ENCODE measurements at regions not wholly inside any gene's neighbourhood (a gene's known extent, or its start where the extent isn't known, plus 50 kb on each side); places are given as distances from the start of the nearest gene placed in this dataset.

- DNase-seq = no peak
Observed at GRCh38 chr19:32200312-32201038, 144.9 kb upstream of the ZNF507 start.

GRCh38 chr19:32201211-32201610, 144.2 kb upstream of the ZNF507 start:
- intact Hi-C loops (cut with DNase I) = no loop called here
- TF ChIP-seq CTCF (IDR thresholded peaks at IDR 0.05) = no peak
- no peak overlapping the region for H3K27ac ChIP-seq
- no peaks in the 10 kb centered on the region for H3K4me1 ChIP-seq
- no peaks in the 10 kb centered on the region for H3K36me3 ChIP-seq
- H3K27me3 ChIP-seq = no peaks in the 10 kb centered on the region
- DNase-seq = no peak
- H3K9ac ChIP-seq (ENCODE audit: low read depth in 2 of 2, low read length in 2 of 2) = no peak overlapping the region
- H3K4me3 ChIP-seq = no peak overlapping the region
- no peaks in the 10 kb centered on the region for H3K9me3 ChIP-seq

More at GRCh38 chr19:32200312-32201038, 144.9 kb upstream of the ZNF507 start:
- Histone ChIP-seq H3K9me3 (no peaks in the 10 kb centered on the region), H3K4me1 (no peaks in the 10 kb centered on the region), H3K27ac (no peak overlapping the region), H3K27me3 (no peaks in the 10 kb centered on the region), H3K36me3 (no peaks in the 10 kb centered on the region), H3K4me3 (no peak overlapping the region), H3K9ac (ENCODE audit: low read depth in 2 of 2, low read length in 2 of 2) (no peak overlapping the region)
- TF ChIP-seq CTCF (IDR thresholded peaks at IDR 0.05) = no peak
- intact Hi-C loops (cut with DNase I) = no loop called here

GRCh38 chr19:32201636-32202051, 143.8 kb upstream of the ZNF507 start:
- TF ChIP-seq CTCF (IDR thresholded peaks at IDR 0.05) = no peak
- Histone ChIP-seq H3K27me3 (no peaks in the 10 kb centered on the region), H3K4me1 (no peaks in the 10 kb centered on the region), H3K27ac (no peak overlapping the region), H3K9ac (ENCODE audit: low read depth in 2 of 2, low read length in 2 of 2) (no peak overlapping the region), H3K9me3 (no peaks in the 10 kb centered on the region), H3K4me3 (no peak overlapping the region), H3K36me3 (no peaks in the 10 kb centered on the region)
- DNase-seq = no peak
- intact Hi-C loops (cut with DNase I) = no loop called here

GRCh38 chr19:32202244-32202643, 143.2 kb upstream of the ZNF507 start:
- H3K9ac ChIP-seq (ENCODE audit: low read depth in 2 of 2, low read length in 2 of 2) = no peak overlapping the region
- H3K4me3 ChIP-seq = no peak overlapping the region
- no peaks in the 10 kb centered on the region for H3K36me3 ChIP-seq
- H3K4me1 ChIP-seq = no peaks in the 10 kb centered on the region
- TF ChIP-seq CTCF (IDR thresholded peaks at IDR 0.05) = no peak
- intact Hi-C loops (cut with DNase I) = no loop called here
- no peaks in the 10 kb centered on the region for H3K9me3 ChIP-seq
- no peaks in the 10 kb centered on the region for H3K27me3 ChIP-seq
- no peak overlapping the region for H3K27ac ChIP-seq
- DNase-seq = no peak

- Histone ChIP-seq H3K27ac (no peak overlapping the region), H3K9me3 (no peaks in the 10 kb centered on the region), H3K4me1 (no peaks in the 10 kb centered on the region), H3K9ac (ENCODE audit: low read depth in 2 of 2, low read length in 2 of 2) (no peak overlapping the region), H3K36me3 (no peaks in the 10 kb centered on the region), H3K4me3 (no peak overlapping the region), H3K27me3 (no peaks in the 10 kb centered on the region)
- intact Hi-C loops (cut with DNase I) = no loop called here
- no peak for DNase-seq
- TF ChIP-seq CTCF (IDR thresholded peaks at IDR 0.05) = no peak
Observed at GRCh38 chr19:32203161-32203560, 142.2 kb upstream of the ZNF507 start.
